Neural progenitor cell (in vitro differentiated cells): ENCODE measurements at regions not wholly inside any gene's neighbourhood (a gene's known extent, or its start where the extent isn't known, plus 50 kb on each side); places are given as distances from the start of the nearest gene placed in this dataset.

Experiments used
- DNase-seq: peaks from one replicate; pipeline ENCODE4 v3.0.0-alpha.2; 2016; ENCODE audit warnings: low spot score
- H2AFZ ChIP-seq: fragments of 200-600 bp; sonication (generic); replicated peaks from 2 replicates; pipeline ENCODE4 v1.6.1; 2016; ENCODE audit warnings: antibody characterized with exemption
- H3F3A ChIP-seq: fragments of 200-600 bp; sonication (generic); 2 replicates; pipeline ENCODE4 v1.6.1; 2016; ENCODE audit warnings: antibody characterized with exemption, low read depth
- H3K27ac ChIP-seq: fragments of 200-600 bp; sonication (generic); 2 replicates; pipeline ENCODE4 v1.5.1; 2016; ENCODE audit warnings: mild to moderate bottlenecking
- H3K27me3 ChIP-seq: fragments of 200-600 bp; sonication (generic); 2 replicates; pipeline ENCODE4 v1.6.1; 2016; ENCODE audit warnings: mild to moderate bottlenecking, moderate library complexity
- H3K36me3 ChIP-seq: fragments of 200-600 bp; sonication (generic); 2 replicates; pipeline ENCODE4 v1.5.1; 2016
- H3K4me1 ChIP-seq: fragments of 200-600 bp; sonication (generic); 2 replicates; pipeline ENCODE4 v1.6.1; 2016; ENCODE audit warnings: mixed run types
- H3K4me2 ChIP-seq: fragments of 200-600 bp; sonication (generic); 2 replicates; pipeline ENCODE4 v1.6.1; 2016
- H3K4me3 ChIP-seq: fragments of 200-600 bp; sonication (generic); 2 replicates; pipeline ENCODE4 v1.5.1; 2016
- H3K79me2 ChIP-seq: fragments of 200-600 bp; sonication (generic); 2 replicates; pipeline ENCODE4 v1.6.1; 2016; ENCODE audit warnings: low read depth
- H3K9ac ChIP-seq: fragments of 200-600 bp; sonication (generic); 2 replicates; pipeline ENCODE4 v1.6.1; 2016
- H3K9me3 ChIP-seq: fragments of 200-600 bp; sonication (generic); 2 replicates; pipeline ENCODE4 v1.5.1; 2016; ENCODE audit warnings: low read depth
- H4K20me1 ChIP-seq: fragments of 200-600 bp; sonication (generic); 2 replicates; pipeline ENCODE4 v1.6.1; 2016; ENCODE audit warnings: low read depth
- H3K27ac Mint-ChIP-seq: 3 replicates; pipeline ENCODE4 v1.8.0; 2021; ENCODE audit warnings: mixed read lengths
- H3K27me3 Mint-ChIP-seq: 2 replicates; pipeline ENCODE4 v1.8.0; 2022; ENCODE audit warnings: low read depth, mild to moderate bottlenecking, inconsistent platforms, moderate library complexity, mixed read lengths; ENCODE audit not compliant: insufficient read depth
- H3K36me3 Mint-ChIP-seq: 3 replicates; pipeline ENCODE4 v1.8.0; 2021; ENCODE audit warnings: mixed read lengths
- H3K4me1 Mint-ChIP-seq: 3 replicates; pipeline ENCODE4 v1.8.0; 2021; ENCODE audit warnings: mixed read lengths
- H3K4me3 Mint-ChIP-seq: 3 replicates; pipeline ENCODE4 v1.8.0; 2021; ENCODE audit warnings: mild to moderate bottlenecking, moderate library complexity, mixed read lengths
- H3K9me3 Mint-ChIP-seq: 3 replicates; pipeline ENCODE4 v1.8.0; 2020; ENCODE audit warnings: mixed read lengths
- EZH2 ChIP-seq: fragments of 200-600 bp; sonication (generic); IDR thresholded peaks from 2 replicates; pipeline ENCODE4 v1.6.1; 2017; ENCODE audit warnings: antibody characterized with exemption, mild to moderate bottlenecking, moderate library complexity
- EZH2phosphoT487 ChIP-seq: fragments of 200-600 bp; sonication (generic); IDR thresholded peaks from 2 replicates; pipeline ENCODE4 v1.6.1; 2017; ENCODE audit warnings: antibody characterized with exemption
- TF ChIP-seq, protein P1 (sequence below): fragments of 200-600 bp; sonication (generic); IDR thresholded peaks from 2 replicates; pipeline ENCODE4 v1.5.1; 2017; ENCODE audit warnings: antibody characterized with exemption, mild to moderate bottlenecking

DNA sequence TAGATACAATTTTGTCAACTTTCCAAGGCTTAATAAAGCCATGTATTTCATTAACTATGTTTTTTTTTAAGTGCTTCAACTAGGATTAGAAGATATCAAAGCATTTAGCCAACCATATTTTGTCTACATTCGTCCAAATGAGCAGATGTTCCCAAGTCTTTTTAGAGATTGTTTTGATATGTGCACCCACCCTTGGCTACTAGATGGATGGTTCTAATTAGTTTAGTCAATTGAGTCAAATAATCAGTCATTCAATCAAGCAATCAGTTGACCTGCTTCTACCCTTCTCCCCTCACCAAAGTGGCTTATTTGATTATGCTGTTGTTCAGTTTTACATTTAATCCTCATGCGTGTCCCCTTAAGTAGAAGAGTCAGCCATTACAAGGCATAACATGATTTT lies 319.5 kb upstream of the TNC start:
- Mint-ChIP-seq H3K36me3 (no peaks in the 10 kb centered on the region), H3K27me3 (peaks cover 2% of the 10 kb centered on the region), H3K4me1 (no peaks in the 10 kb centered on the region), H3K27ac (no peak overlapping the region), H3K4me3 (no peak overlapping the region), H3K9me3 (no peaks in the 10 kb centered on the region)
- Histone ChIP-seq H3K27me3 (no peaks in the 10 kb centered on the region), H2AFZ (no peak overlapping the region), H4K20me1 (no peaks in the 10 kb centered on the region), H3K4me3 (no peak overlapping the region), H3K4me2 (no peak overlapping the region), H3K9me3 (no peaks in the 10 kb centered on the region), H3F3A (no peaks in the 10 kb centered on the region), H3K27ac (no peak overlapping the region), H3K36me3 (no peaks in the 10 kb centered on the region), H3K79me2 (no peaks in the 10 kb centered on the region), H3K9ac (no peak overlapping the region), H3K4me1 (no peaks in the 10 kb centered on the region)
- TF ChIP-seq EZH2phosphoT487 (no peak), EZH2 (no peak)
- TF ChIP-seq, protein P1, sequence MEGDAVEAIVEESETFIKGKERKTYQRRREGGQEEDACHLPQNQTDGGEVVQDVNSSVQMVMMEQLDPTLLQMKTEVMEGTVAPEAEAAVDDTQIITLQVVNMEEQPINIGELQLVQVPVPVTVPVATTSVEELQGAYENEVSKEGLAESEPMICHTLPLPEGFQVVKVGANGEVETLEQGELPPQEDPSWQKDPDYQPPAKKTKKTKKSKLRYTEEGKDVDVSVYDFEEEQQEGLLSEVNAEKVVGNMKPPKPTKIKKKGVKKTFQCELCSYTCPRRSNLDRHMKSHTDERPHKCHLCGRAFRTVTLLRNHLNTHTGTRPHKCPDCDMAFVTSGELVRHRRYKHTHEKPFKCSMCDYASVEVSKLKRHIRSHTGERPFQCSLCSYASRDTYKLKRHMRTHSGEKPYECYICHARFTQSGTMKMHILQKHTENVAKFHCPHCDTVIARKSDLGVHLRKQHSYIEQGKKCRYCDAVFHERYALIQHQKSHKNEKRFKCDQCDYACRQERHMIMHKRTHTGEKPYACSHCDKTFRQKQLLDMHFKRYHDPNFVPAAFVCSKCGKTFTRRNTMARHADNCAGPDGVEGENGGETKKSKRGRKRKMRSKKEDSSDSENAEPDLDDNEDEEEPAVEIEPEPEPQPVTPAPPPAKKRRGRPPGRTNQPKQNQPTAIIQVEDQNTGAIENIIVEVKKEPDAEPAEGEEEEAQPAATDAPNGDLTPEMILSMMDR = no peak
- no peak for DNase-seq

DNA sequence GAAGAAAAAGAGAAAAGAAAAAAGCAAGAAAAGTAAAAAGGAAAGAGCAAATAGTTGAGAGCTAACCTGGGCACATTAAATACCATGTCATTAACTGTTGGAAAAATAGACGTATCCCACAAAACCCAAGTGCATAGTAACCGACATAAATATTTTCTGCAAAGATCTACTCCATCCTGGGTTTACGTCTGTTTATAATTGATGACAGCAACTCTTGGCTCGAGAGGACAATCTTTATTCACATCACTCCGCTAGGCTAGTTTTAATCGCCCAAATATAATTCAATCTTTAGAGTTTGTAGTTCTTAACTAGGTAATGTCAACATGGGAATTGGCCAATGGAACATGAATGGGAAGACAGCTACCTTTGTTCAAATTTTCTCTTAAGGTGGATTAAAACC lies 321.7 kb upstream of the TNC start:
- Histone ChIP-seq H3K4me2 (no peak overlapping the region), H3K27me3 (no peaks in the 10 kb centered on the region), H3K9me3 (no peaks in the 10 kb centered on the region), H3K27ac (no peak overlapping the region), H3K79me2 (no peaks in the 10 kb centered on the region), H3K4me3 (no peak overlapping the region), H4K20me1 (no peaks in the 10 kb centered on the region), H3K36me3 (no peaks in the 10 kb centered on the region), H3F3A (no peaks in the 10 kb centered on the region), H3K9ac (no peak overlapping the region), H2AFZ (no peak overlapping the region), H3K4me1 (no peaks in the 10 kb centered on the region)
- Mint-ChIP-seq H3K27me3 (peaks cover 2% of the 10 kb centered on the region), H3K4me1 (no peaks in the 10 kb centered on the region), H3K9me3 (no peaks in the 10 kb centered on the region), H3K4me3 (no peak overlapping the region), H3K36me3 (no peaks in the 10 kb centered on the region), H3K27ac (no peak overlapping the region)
- DNase-seq = no peak
- TF ChIP-seq EZH2phosphoT487 (no peak), EZH2 (no peak)
- TF ChIP-seq, protein P1 = no peak

DNA sequence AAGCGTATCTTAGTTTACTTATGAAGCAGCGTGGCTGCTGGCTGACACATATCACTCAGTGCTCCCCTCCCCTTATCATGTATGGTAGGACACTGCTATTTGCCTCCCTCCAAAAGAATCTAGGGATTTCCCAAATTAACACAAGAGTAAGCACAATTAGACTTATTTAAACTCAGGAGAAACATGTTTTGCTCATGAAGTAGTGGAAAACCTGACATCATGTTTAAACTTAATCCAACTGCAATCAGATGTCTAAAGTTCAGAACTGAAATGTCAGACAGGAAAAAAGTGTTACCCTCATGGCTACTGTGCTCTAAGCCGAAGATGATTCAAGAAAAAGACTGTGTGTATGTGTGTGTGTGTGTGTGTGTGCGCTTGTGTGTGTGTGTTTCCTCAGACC lies 324.1 kb upstream of the TNC start:
- Mint-ChIP-seq H3K36me3 (no peaks in the 10 kb centered on the region), H3K27ac (no peak overlapping the region), H3K4me1 (no peaks in the 10 kb centered on the region), H3K27me3 (peaks cover 2% of the 10 kb centered on the region), H3K4me3 (no peak overlapping the region), H3K9me3 (no peaks in the 10 kb centered on the region)
- Histone ChIP-seq H3K36me3 (no peaks in the 10 kb centered on the region), H3K4me2 (no peak overlapping the region), H3K27ac (no peak overlapping the region), H3F3A (no peaks in the 10 kb centered on the region), H3K9me3 (no peaks in the 10 kb centered on the region), H4K20me1 (no peaks in the 10 kb centered on the region), H3K79me2 (no peaks in the 10 kb centered on the region), H3K9ac (no peak overlapping the region), H2AFZ (no peak overlapping the region), H3K4me1 (no peaks in the 10 kb centered on the region), H3K27me3 (no peaks in the 10 kb centered on the region), H3K4me3 (no peak overlapping the region)
- TF ChIP-seq, protein P1 = no peak
- no peak for TF ChIP-seq EZH2phosphoT487
- TF ChIP-seq EZH2 = no peak
- DNase-seq = no peak

DNA sequence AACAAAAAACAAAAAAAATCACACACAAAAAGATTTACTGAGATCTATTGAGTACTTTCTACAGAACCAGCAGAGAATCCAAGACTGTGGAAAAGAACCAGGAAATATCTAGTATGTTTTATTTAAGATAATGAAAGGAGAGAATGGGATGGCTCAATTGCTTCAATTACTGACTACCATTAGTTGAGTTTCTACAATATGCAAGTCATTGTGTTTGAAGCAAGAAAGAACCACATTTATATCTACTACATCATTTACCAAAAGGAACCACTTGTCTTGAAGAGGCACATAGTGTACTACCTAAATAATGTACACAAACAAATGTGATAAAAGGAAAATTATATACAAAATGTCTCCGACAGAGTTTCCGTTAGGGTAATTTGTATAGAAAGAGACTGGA lies 325.9 kb upstream of the TNC start:
- no peak for TF ChIP-seq EZH2
- TF ChIP-seq, protein P1 = no peak
- TF ChIP-seq EZH2phosphoT487 = no peak
- DNase-seq = no peak

More for the DNA sequence above, 325.9 kb upstream of the TNC start:
- Mint-ChIP-seq H3K9me3 (no peaks in the 10 kb centered on the region), H3K27me3 (peaks cover 2% of the 10 kb centered on the region), H3K4me3 (no peak overlapping the region), H3K4me1 (no peaks in the 10 kb centered on the region), H3K36me3 (no peaks in the 10 kb centered on the region), H3K27ac (no peak overlapping the region)
- no peak overlapping the region for H3K9ac ChIP-seq
- H2AFZ ChIP-seq = no peak overlapping the region
- H3K27me3 ChIP-seq = no peaks in the 10 kb centered on the region
- H4K20me1 ChIP-seq = no peaks in the 10 kb centered on the region
- H3K4me1 ChIP-seq = no peaks in the 10 kb centered on the region
- no peaks in the 10 kb centered on the region for H3K79me2 ChIP-seq
- H3K9me3 ChIP-seq = no peaks in the 10 kb centered on the region
- no peaks in the 10 kb centered on the region for H3F3A ChIP-seq
- no peak overlapping the region for H3K27ac ChIP-seq
- H3K4me2 ChIP-seq = no peak overlapping the region
- no peak overlapping the region for H3K4me3 ChIP-seq
- H3K36me3 ChIP-seq = no peaks in the 10 kb centered on the region
